Suprapubic skin (tissue), 3 donors: ENCODE measurements at regions not wholly inside any gene's neighbourhood (a gene's known extent, or its start where the extent isn't known, plus 50 kb on each side); places are given as distances from the start of the nearest gene placed in this dataset.

Experiments used
- CTCF ChIP-seq, 2 donors: fragments of 200-600 bp in 1 of 2; fragments of 450-650 bp in 1 of 2; sonication (generic) in 1 of 2; IDR thresholded peaks; one replicate each; pipeline ENCODE4 v1.5.1; 2016 to 2019; ENCODE audit warnings: antibody characterized with exemption in 2 of 2, mild to moderate bottlenecking in 1 of 2, moderate library complexity in 1 of 2
- POLR2AphosphoS5 ChIP-seq, 3 donors: sonication (generic); formaldehyde crosslinking; IDR thresholded peaks; one replicate each; pipeline ENCODE4 v1.6.1; 2017; ENCODE audit warnings: antibody characterized with exemption in 3 of 3

GRCh38 chrX:20527558-20528011, 260.9 kb upstream of the RPS6KA3 start:
- TF ChIP-seq CTCF (IDR thresholded peaks at IDR 0.05), result peak; percentile 29 to 63
- no peak for TF ChIP-seq POLR2AphosphoS5 (IDR thresholded peaks at IDR 0.05)
